HG03378 (cell line): ENCODE measurements at regions not wholly inside any gene's neighbourhood (a gene's known extent, or its start where the extent isn't known, plus 50 kb on each side); places are given as distances from the start of the nearest gene placed in this dataset.
A peak's percentile ranks its signal among the peaks of the same experiment; 100 is the strongest.
"Not testable (repeated sequence)": the region's sequence is repeated elsewhere in the genome, so short reads cannot be mapped to it uniquely, and the experiment has no call there.

Experiments used
- ATAC-seq: cut with Tn5 transposase; IDR thresholded peaks from one replicate; pipeline ENCODE4 v1.9.1; 2021; ENCODE audit warnings: mild to moderate bottlenecking, moderate library complexity; ENCODE audit not compliant: unreplicated experiment

- no peak for ATAC-seq
Observed at GRCh38 chr3:24545887-24546286, 51.2 kb upstream of the THRB start.

- no peak for ATAC-seq
Observed at GRCh38 chr3:24548278-24548677, 53.6 kb upstream of the THRB start.

- ATAC-seq: no peak
Observed at GRCh38 chr3:24550588-24550987, 55.9 kb upstream of the THRB start.

GRCh38 chr3:24551626-24552025 is 57.0 kb upstream of the THRB start:
- no peak for ATAC-seq

- ATAC-seq: peak; percentile 98
Observed at GRCh38 chr3:24562895-24563294, 68.2 kb upstream of the THRB start.

GRCh38 chr3:24565053-24565452 is 70.4 kb upstream of the THRB start:
- ATAC-seq: no peak

GRCh38 chr3:24565656-24566055 is 71.0 kb upstream of the THRB start:
- no peak for ATAC-seq

GRCh38 chr3:24566927-24567326 is 72.3 kb upstream of the THRB start:
- ATAC-seq: no peak

- not testable (repeated sequence) for ATAC-seq
Observed at GRCh38 chr3:24572409-24572808, 77.8 kb upstream of the THRB start.

GRCh38 chr3:24573576-24573975 is 78.9 kb upstream of the THRB start:
- no peak for ATAC-seq

GRCh38 chr3:24578324-24578723 is 83.7 kb upstream of the THRB start:
- no peak for ATAC-seq

- no peak for ATAC-seq
Observed at GRCh38 chr3:24578951-24579421, 84.3 kb upstream of the THRB start.

- ATAC-seq: no peak
Observed at GRCh38 chr3:24582431-24583403, 88.1 kb upstream of the THRB start.

- ATAC-seq: no peak
Observed at GRCh38 chr3:24586920-24587319, 92.3 kb upstream of the THRB start.

GRCh38 chr3:24588629-24589512 is 94.2 kb upstream of the THRB start:
- ATAC-seq: no peak

GRCh38 chr3:24589513-24589851 is 94.8 kb upstream of the THRB start:
- no peak for ATAC-seq

GRCh38 chr3:24589931-24590880 is 95.6 kb upstream of the THRB start:
- ATAC-seq: no peak

- no peak for ATAC-seq
Observed at GRCh38 chr3:24591191-24591590, 96.5 kb upstream of the THRB start.

- no peak for ATAC-seq
Observed at GRCh38 chr3:24591661-24592555, 97.3 kb upstream of the THRB start.

GRCh38 chr3:24594161-24594560 is 99.5 kb upstream of the THRB start:
- no peak for ATAC-seq
